HG03575 (cell line): ENCODE measurements at regions not wholly inside any gene's neighbourhood (a gene's known extent, or its start where the extent isn't known, plus 50 kb on each side); places are given as distances from the start of the nearest gene placed in this dataset.

ENCODE experiments used
- ATAC-seq: cut with Tn5 transposase; IDR thresholded peaks from one replicate; pipeline ENCODE4 v1.9.1; 2021; ENCODE audit not compliant: unreplicated experiment, insufficient number of reproducible peaks, low FRiP score; ENCODE audit errors: extremely low read depth

GRCh38 chr1:186620566-186621350 lies 59.5 kb downstream of the PTGS2 start:
- no peak for ATAC-seq

- peak; percentile 98 for ATAC-seq
These were observed 61.6 kb downstream of the PTGS2 start for GRCh38 chr1:186618401-186619170.

GRCh38 chr1:186617926-186618325 lies 62.3 kb downstream of the PTGS2 start:
- ATAC-seq = no peak

- ATAC-seq = no peak
These were observed 63.7 kb downstream of the PTGS2 start for GRCh38 chr1:186616511-186616910.

- no peak for ATAC-seq
These were observed 64.9 kb downstream of the PTGS2 start for GRCh38 chr1:186615332-186615731.

- ATAC-seq = no peak
These were observed 69.1 kb downstream of the PTGS2 start for GRCh38 chr1:186611156-186611555.

- ATAC-seq = no peak
These were observed 71.0 kb downstream of the PTGS2 start for GRCh38 chr1:186609183-186609582.

- no peak for ATAC-seq
These were observed 74.4 kb downstream of the PTGS2 start for GRCh38 chr1:186605762-186606350.

- no peak for ATAC-seq
These were observed 84.3 kb downstream of the PTGS2 start for GRCh38 chr1:186595969-186596368.

GRCh38 chr1:186578325-186579016 lies 101.8 kb downstream of the PTGS2 start:
- ATAC-seq = no peak

- no peak for ATAC-seq
These were observed 102.6 kb downstream of the PTGS2 start for GRCh38 chr1:186577633-186578032.

GRCh38 chr1:186577216-186577615 lies 103.0 kb downstream of the PTGS2 start:
- no peak for ATAC-seq

- ATAC-seq = no peak
These were observed 104.9 kb downstream of the PTGS2 start for GRCh38 chr1:186575348-186575747.

GRCh38 chr1:186574926-186575325 lies 105.3 kb downstream of the PTGS2 start:
- no peak for ATAC-seq

- ATAC-seq = no peak
These were observed 107.7 kb downstream of the PTGS2 start for GRCh38 chr1:186572509-186572908.

GRCh38 chr1:186571771-186572170 lies 108.5 kb downstream of the PTGS2 start:
- no peak for ATAC-seq

- ATAC-seq = no peak
These were observed 108.9 kb upstream of the PDC start for GRCh38 chr1:186569856-186570255.

GRCh38 chr1:186568221-186568620 lies 107.3 kb upstream of the PDC start:
- no peak for ATAC-seq

- no peak for ATAC-seq
These were observed 105.4 kb upstream of the PDC start for GRCh38 chr1:186566140-186566855.
